ENCODE measurements at regions not wholly inside any gene's neighbourhood (a gene's known extent, or its start where the extent isn't known, plus 50 kb on each side); places are given as distances from the start of the nearest gene placed in this dataset.

DNA sequence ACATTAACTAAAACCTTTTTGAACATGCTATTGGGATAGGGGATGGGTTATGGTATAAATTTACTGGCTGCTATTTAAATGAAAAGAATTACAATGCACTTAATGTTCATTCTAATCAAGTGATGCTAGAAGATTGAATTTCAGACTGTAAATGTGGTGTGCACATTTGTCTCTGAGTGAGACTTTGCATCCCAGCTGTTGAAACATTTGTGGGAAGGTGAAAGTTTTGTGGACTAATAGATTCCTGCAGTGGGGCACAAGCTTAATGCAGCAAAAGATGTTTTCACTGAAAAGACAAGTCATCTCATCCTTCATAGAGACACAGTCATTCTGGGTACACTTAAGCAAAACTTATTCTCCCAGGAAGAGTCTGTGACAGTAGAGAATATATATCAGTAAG is 323.6 kb downstream of the NFIB start:
- no peaks in the 10 kb centered on the region for H3K4me1 ChIP-seq
- DNase-seq = no peak
- H3K4me3 ChIP-seq = no peak overlapping the region
- TF ChIP-seq, protein P1, sequence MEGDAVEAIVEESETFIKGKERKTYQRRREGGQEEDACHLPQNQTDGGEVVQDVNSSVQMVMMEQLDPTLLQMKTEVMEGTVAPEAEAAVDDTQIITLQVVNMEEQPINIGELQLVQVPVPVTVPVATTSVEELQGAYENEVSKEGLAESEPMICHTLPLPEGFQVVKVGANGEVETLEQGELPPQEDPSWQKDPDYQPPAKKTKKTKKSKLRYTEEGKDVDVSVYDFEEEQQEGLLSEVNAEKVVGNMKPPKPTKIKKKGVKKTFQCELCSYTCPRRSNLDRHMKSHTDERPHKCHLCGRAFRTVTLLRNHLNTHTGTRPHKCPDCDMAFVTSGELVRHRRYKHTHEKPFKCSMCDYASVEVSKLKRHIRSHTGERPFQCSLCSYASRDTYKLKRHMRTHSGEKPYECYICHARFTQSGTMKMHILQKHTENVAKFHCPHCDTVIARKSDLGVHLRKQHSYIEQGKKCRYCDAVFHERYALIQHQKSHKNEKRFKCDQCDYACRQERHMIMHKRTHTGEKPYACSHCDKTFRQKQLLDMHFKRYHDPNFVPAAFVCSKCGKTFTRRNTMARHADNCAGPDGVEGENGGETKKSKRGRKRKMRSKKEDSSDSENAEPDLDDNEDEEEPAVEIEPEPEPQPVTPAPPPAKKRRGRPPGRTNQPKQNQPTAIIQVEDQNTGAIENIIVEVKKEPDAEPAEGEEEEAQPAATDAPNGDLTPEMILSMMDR (IDR thresholded peaks at IDR 0.05) = no peak
- TF ChIP-seq POLR2A (IDR thresholded peaks at IDR 0.05) = no peak
- intact Hi-C loops (cut with DNase I; ENCODE audit: low total_unique reads) = no loop called here
- H3K27ac ChIP-seq = no peak overlapping the region
- H3K27me3 ChIP-seq = no peaks in the 10 kb centered on the region
- H3K9me3 ChIP-seq = no peaks in the 10 kb centered on the region
- H3K36me3 ChIP-seq = no peaks in the 10 kb centered on the region

DNA sequence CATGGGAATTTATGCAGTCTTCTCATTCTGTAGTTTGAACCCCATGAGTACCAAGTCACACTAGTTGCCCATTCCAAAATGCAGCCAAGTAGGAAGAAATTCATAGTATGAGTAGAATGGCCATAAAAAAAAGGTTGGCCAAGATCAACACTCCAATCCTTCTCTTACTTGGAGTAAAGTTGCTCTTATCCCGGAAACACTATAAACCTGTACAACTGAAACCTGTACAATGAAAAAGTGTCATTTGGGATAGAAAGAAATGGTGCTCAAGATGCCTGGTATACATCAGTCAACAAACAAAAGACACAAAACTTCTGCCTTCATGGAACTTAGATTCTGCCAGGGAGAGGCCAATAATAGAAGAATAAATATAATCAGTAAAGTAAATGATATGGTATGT is 325.0 kb downstream of the NFIB start:
- no peak for DNase-seq
- intact Hi-C loops (cut with DNase I; ENCODE audit: low total_unique reads) = no loop called here
- Histone ChIP-seq H3K36me3 (no peaks in the 10 kb centered on the region), H3K4me1 (no peaks in the 10 kb centered on the region), H3K27ac (no peak overlapping the region), H3K27me3 (no peaks in the 10 kb centered on the region), H3K9me3 (no peaks in the 10 kb centered on the region), H3K4me3 (no peak overlapping the region)
- TF ChIP-seq, protein P1 (IDR thresholded peaks at IDR 0.05) = no peak
- TF ChIP-seq POLR2A (IDR thresholded peaks at IDR 0.05) = no peak

DNA sequence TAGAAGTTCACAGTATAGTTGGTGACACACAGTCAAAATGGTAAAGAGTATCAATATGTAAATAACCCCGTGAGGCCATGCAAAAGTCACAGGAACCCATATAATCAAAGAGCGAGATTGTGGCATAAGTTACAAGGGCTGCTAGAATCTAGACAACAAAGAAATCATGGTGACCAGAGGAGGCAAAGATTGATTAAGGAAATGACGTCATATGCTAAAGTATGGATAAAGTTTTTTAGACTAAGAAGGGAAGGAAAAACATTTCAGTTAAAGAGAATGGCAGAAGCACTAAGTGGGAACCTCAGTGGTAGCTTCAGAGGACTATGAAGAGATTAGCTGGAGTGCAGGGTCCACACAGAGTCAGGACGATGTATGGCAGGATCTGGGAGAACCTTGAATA is 330.3 kb downstream of the NFIB start:
- Histone ChIP-seq H3K27me3 (no peaks in the 10 kb centered on the region), H3K36me3 (no peaks in the 10 kb centered on the region), H3K27ac (no peak overlapping the region), H3K9me3 (no peaks in the 10 kb centered on the region), H3K4me3 (no peak overlapping the region), H3K4me1 (no peaks in the 10 kb centered on the region)
- intact Hi-C loops (cut with DNase I; ENCODE audit: low total_unique reads) = no loop called here
- TF ChIP-seq POLR2A (IDR thresholded peaks at IDR 0.05) = no peak
- TF ChIP-seq, protein P1 (IDR thresholded peaks at IDR 0.05) = no peak
- DNase-seq = no peak

DNA sequence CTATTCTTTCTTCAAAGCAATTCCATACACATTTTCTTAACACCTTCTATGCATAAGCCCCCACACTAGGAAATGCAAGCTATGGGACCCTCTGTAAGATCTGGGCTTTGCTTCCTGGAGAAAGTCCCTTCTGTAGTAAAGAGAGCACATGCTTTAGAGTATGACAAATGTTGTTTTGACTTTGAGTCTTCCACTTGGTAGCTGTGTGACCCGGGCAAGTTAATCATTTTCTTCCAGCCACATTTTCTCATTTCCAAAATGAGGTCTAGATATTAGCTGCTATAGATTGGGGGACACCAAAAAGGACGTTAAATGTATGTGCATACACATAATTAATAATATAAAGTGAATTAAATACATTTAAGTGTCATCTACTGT is 334.0 kb downstream of the NFIB start:
- Histone ChIP-seq H3K36me3 (no peaks in the 10 kb centered on the region), H3K9me3 (no peaks in the 10 kb centered on the region), H3K27me3 (no peaks in the 10 kb centered on the region), H3K4me3 (no peak overlapping the region), H3K27ac (no peak overlapping the region), H3K4me1 (no peaks in the 10 kb centered on the region)
- no peak for DNase-seq
- TF ChIP-seq POLR2A (IDR thresholded peaks at IDR 0.05) = no peak
- TF ChIP-seq, protein P1 (IDR thresholded peaks at IDR 0.05) = no peak
- intact Hi-C loops (cut with DNase I; ENCODE audit: low total_unique reads) = no loop called here

DNA sequence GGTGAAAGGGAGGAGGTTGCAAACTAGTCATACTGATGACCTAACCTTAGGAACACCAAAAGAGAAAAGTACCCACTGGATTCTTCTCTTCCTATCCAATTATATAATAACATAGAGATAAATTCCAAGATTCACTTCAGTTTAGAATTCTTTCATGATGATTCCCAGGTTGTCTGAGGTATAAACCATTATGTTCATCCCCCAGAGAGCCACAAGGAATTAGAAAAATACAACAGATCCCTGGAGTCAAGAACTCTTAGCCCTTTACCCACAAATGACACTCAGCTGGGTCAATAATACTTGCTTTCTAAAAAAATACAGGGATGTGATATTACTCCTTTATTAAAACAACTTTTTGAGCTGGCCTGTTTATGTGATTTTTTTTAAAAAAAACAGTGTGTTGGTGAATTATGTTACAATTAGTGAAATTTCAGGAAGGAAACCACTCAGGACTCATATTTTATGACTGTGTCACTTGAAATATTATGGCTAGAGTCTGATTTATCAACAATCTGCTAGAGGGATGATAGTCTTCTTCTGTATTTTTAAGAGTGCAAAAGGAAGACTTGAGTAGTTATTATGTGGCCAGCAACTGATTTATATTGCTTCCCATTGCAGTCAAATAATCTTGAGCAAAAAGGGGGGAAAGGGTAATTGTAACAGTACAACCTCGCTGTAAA is 338.2 kb downstream of the NFIB start:
- Histone ChIP-seq H3K4me3 (no peak overlapping the region), H3K36me3 (no peaks in the 10 kb centered on the region), H3K9me3 (no peaks in the 10 kb centered on the region), H3K27me3 (no peaks in the 10 kb centered on the region), H3K27ac (no peak overlapping the region), H3K4me1 (no peaks in the 10 kb centered on the region)
- no peak for TF ChIP-seq POLR2A (IDR thresholded peaks at IDR 0.05)
- TF ChIP-seq, protein P1 (IDR thresholded peaks at IDR 0.05) = no peak
- DNase-seq = no peak
- intact Hi-C loops (cut with DNase I; ENCODE audit: low total_unique reads) = no loop called here

Data from uterus (tissue), 3 donors.